HUES6 (cell line): ENCODE measurements at regions not wholly inside any gene's neighbourhood (a gene's known extent, or its start where the extent isn't known, plus 50 kb on each side); places are given as distances from the start of the nearest gene placed in this dataset.

Experiments
- H3K27ac ChIP-seq: 2 replicates; pipeline ENCODE4 v1.7.0; 2013; ENCODE audit warnings: low read depth, mild to moderate bottlenecking, low read length, inconsistent platforms
- H3K27me3 ChIP-seq: 2 replicates; pipeline ENCODE4 v1.6.1; 2013; ENCODE audit warnings: low read length; ENCODE audit not compliant: control insufficient read depth, insufficient read depth
- H3K36me3 ChIP-seq: 2 replicates; pipeline ENCODE4 v1.6.1; 2013; ENCODE audit warnings: low read length; ENCODE audit not compliant: control insufficient read depth, insufficient read depth
- H3K4me1 ChIP-seq: 2 replicates; pipeline ENCODE4 v1.6.1; 2013; ENCODE audit warnings: low read length; ENCODE audit not compliant: control insufficient read depth, insufficient read depth
- H3K4me3 ChIP-seq: 2 replicates; pipeline ENCODE4 v1.5.1; 2013; ENCODE audit warnings: low read depth, low read length
- H3K9ac ChIP-seq: one replicate; pipeline ENCODE4 v1.6.1; 2013; ENCODE audit warnings: mild to moderate bottlenecking, low read length
- H3K9me3 ChIP-seq: 2 replicates; pipeline ENCODE4 v1.6.1; 2013; ENCODE audit warnings: low read depth, low read length; ENCODE audit not compliant: control insufficient read depth, insufficient read depth

GRCh38 chr6:137798261-137798660 lies 68.8 kb upstream of the TNFAIP3 start:
- H3K4me1 ChIP-seq = no peaks in the 10 kb centered on the region; the same call in 1 of the 2 replicates
- no peak overlapping the region for H3K9ac ChIP-seq
- H3K36me3 ChIP-seq = no peaks in the 10 kb centered on the region
- H3K9me3 ChIP-seq = no peaks in the 10 kb centered on the region
- no peak overlapping the region for H3K27ac ChIP-seq
- no peak overlapping the region for H3K4me3 ChIP-seq
- no peaks in the 10 kb centered on the region for H3K27me3 ChIP-seq

- Histone ChIP-seq H3K36me3 (no peaks in the 10 kb centered on the region), H3K27ac (no peak overlapping the region), H3K4me3 (no peak overlapping the region), H3K4me1 (no peaks in the 10 kb centered on the region; the same call in 1 of the 2 replicates), H3K9me3 (no peaks in the 10 kb centered on the region), H3K27me3 (no peaks in the 10 kb centered on the region), H3K9ac (no peak overlapping the region)
Observed at GRCh38 chr6:137798846-137799245, 68.2 kb upstream of the TNFAIP3 start.

- no peaks in the 10 kb centered on the region for H3K9me3 ChIP-seq
- no peak overlapping the region for H3K4me3 ChIP-seq
- no peak overlapping the region for H3K27ac ChIP-seq
- H3K9ac ChIP-seq = no peak overlapping the region
- no peaks in the 10 kb centered on the region for H3K36me3 ChIP-seq
- H3K4me1 ChIP-seq = peaks cover under 1% of the 10 kb centered on the region
- H3K27me3 ChIP-seq = no peaks in the 10 kb centered on the region
Observed at GRCh38 chr6:137799950-137800568, 67.0 kb upstream of the TNFAIP3 start.

- H3K36me3 ChIP-seq = no peaks in the 10 kb centered on the region
- H3K27ac ChIP-seq = no peak overlapping the region
- H3K4me1 ChIP-seq = peaks cover 8% of the 10 kb centered on the region
- H3K4me3 ChIP-seq = no peak overlapping the region
- H3K27me3 ChIP-seq = no peaks in the 10 kb centered on the region
- H3K9ac ChIP-seq = no peak overlapping the region
- H3K9me3 ChIP-seq = no peaks in the 10 kb centered on the region
Observed at GRCh38 chr6:137800762-137801161, 66.3 kb upstream of the TNFAIP3 start.

GRCh38 chr6:137801352-137802114 lies 65.5 kb upstream of the TNFAIP3 start:
- no peaks in the 10 kb centered on the region for H3K27me3 ChIP-seq

GRCh38 chr6:137802408-137803182 lies 64.5 kb upstream of the TNFAIP3 start:
- Histone ChIP-seq H3K9ac (no peak overlapping the region), H3K36me3 (no peaks in the 10 kb centered on the region), H3K27me3 (no peaks in the 10 kb centered on the region), H3K4me1 (peaks cover 8% of the 10 kb centered on the region), H3K4me3 (no peak overlapping the region), H3K27ac (no peak overlapping the region), H3K9me3 (no peaks in the 10 kb centered on the region)

More at GRCh38 chr6:137801352-137802114, 65.5 kb upstream of the TNFAIP3 start:
- no peak overlapping the region for H3K9ac ChIP-seq
- no peak overlapping the region for H3K27ac ChIP-seq
- H3K4me3 ChIP-seq = no peak overlapping the region
- no peaks in the 10 kb centered on the region for H3K9me3 ChIP-seq
- H3K36me3 ChIP-seq = no peaks in the 10 kb centered on the region
- peaks cover 8% of the 10 kb centered on the region for H3K4me1 ChIP-seq

- H3K4me1 ChIP-seq = peaks cover 14% of the 10 kb centered on the region
- no peaks in the 10 kb centered on the region for H3K27me3 ChIP-seq
Observed at GRCh38 chr6:137804637-137805036, 62.4 kb upstream of the TNFAIP3 start.

GRCh38 chr6:137805622-137806021 lies 61.4 kb upstream of the TNFAIP3 start:
- H3K27ac ChIP-seq = no peak overlapping the region
- H3K9me3 ChIP-seq = no peaks in the 10 kb centered on the region
- H3K4me1 ChIP-seq = peaks cover 14% of the 10 kb centered on the region
- H3K27me3 ChIP-seq = no peaks in the 10 kb centered on the region
- H3K4me3 ChIP-seq = no peak overlapping the region
- no peak overlapping the region for H3K9ac ChIP-seq
- H3K36me3 ChIP-seq = no peaks in the 10 kb centered on the region

More at GRCh38 chr6:137804637-137805036, 62.4 kb upstream of the TNFAIP3 start:
- H3K9ac ChIP-seq = no peak overlapping the region
- no peak overlapping the region for H3K4me3 ChIP-seq
- H3K36me3 ChIP-seq = no peaks in the 10 kb centered on the region
- H3K27ac ChIP-seq = no peak overlapping the region
- H3K9me3 ChIP-seq = no peaks in the 10 kb centered on the region

- Histone ChIP-seq H3K9ac (no peak overlapping the region), H3K36me3 (no peaks in the 10 kb centered on the region), H3K27ac (no peak overlapping the region), H3K4me3 (no peak overlapping the region), H3K4me1 (peaks cover 20% of the 10 kb centered on the region), H3K27me3 (no peaks in the 10 kb centered on the region), H3K9me3 (no peaks in the 10 kb centered on the region)
Observed at GRCh38 chr6:137806914-137807682, 60.0 kb upstream of the TNFAIP3 start.

- Histone ChIP-seq H3K4me1 (peaks cover 20% of the 10 kb centered on the region), H3K36me3 (no peaks in the 10 kb centered on the region), H3K27ac (no peak overlapping the region)
Observed at GRCh38 chr6:137808191-137808590, 58.9 kb upstream of the TNFAIP3 start.

More at GRCh38 chr6:137808191-137808590, 58.9 kb upstream of the TNFAIP3 start:
- Histone ChIP-seq H3K9me3 (no peaks in the 10 kb centered on the region), H3K4me3 (no peak overlapping the region), H3K9ac (no peak overlapping the region), H3K27me3 (no peaks in the 10 kb centered on the region)
